ENCODE measurements at regions not wholly inside any gene's neighbourhood (a gene's known extent, or its start where the extent isn't known, plus 50 kb on each side); places are given as distances from the start of the nearest gene placed in this dataset.

DNA sequence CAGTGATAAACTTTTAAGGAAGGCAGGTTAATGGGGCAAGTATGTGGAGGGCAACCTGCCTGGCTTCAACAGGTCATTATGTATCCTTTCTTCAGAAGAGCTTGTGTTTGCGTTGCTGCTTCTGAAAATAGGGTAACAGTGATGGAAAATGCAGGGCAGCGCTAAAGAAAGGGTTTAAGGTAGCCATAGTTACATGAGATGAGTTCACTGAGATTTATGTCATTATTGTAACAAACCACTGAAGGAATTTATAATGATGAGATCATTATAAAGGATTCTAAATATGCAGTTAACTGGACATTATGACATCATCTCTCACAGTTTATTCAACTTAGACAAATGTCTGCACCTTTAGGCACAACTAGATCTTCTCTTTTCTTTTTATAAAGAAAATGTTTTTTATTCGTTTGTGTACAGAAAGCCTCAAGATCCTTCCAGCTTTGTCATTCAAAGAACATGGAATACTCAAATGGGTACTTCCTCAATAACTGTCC is 291.6 kb upstream of the SMARCA2 start:
- Histone ChIP-seq H3K4me1 (ENCODE audit: control insufficient read depth, insufficient read depth, low read length, poor library complexity, severe bottlenecking) (no peaks in the 10 kb centered on the region), H3K36me3 (ENCODE audit: control insufficient read depth, insufficient read depth, low read length) (no peaks in the 10 kb centered on the region), H3K27me3 (replicated peaks; ENCODE audit: control insufficient read depth, insufficient read depth, low read length, poor library complexity, severe bottlenecking) (no peaks in the 10 kb centered on the region), H3K9me3 (ENCODE audit: control insufficient read depth, low read length) (no peaks in the 10 kb centered on the region), H3K27ac (ENCODE audit: insufficient read depth, low read length, poor library complexity, severe bottlenecking) (no peak overlapping the region), H3K4me3 (ENCODE audit: insufficient read depth, low read depth, low read length, poor library complexity, severe bottlenecking) (no peak overlapping the region)
- no peak for DNase-seq

DNA sequence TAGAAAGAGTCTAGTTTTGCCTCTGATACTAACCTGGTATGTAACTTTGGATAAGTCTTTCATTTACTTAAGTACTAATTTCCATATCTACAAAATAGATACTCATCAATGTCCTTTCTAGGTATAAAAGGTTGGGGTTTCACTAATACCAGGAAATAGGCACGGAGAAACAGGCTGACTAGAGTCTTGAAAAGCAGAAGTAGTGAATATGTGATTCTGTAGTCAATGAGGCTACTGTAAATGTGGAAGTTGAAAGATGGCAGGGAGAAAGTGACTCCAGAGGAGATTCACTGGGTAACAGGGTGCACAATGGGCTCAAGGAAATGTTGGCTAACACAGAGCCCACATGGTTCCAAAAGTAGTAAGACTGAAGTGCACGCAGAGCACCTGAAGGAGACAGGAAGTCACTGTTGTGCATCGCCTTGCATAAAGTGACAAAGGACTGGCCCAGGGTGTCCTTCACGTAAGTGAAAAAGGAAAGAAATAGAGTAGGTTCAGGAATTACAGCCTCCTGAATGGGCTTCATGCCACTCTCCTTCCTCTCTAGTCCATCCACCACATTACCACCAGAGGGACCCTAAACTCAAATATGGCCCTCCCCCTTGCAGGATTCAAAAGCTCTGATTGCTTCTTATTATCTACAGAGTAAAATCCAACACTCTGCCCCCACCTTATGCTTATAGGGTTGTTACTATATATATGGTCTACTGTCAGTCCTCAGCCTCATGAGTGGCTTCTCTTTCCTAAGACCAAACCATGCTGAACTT is 288.0 kb upstream of the SMARCA2 start:
- Histone ChIP-seq H3K9me3 (ENCODE audit: control insufficient read depth, low read length) (no peaks in the 10 kb centered on the region), H3K36me3 (ENCODE audit: control insufficient read depth, insufficient read depth, low read length) (no peaks in the 10 kb centered on the region), H3K27ac (ENCODE audit: insufficient read depth, low read length, poor library complexity, severe bottlenecking) (no peak overlapping the region), H3K27me3 (replicated peaks; ENCODE audit: control insufficient read depth, insufficient read depth, low read length, poor library complexity, severe bottlenecking) (no peaks in the 10 kb centered on the region), H3K4me1 (ENCODE audit: control insufficient read depth, insufficient read depth, low read length, poor library complexity, severe bottlenecking) (no peaks in the 10 kb centered on the region), H3K4me3 (ENCODE audit: insufficient read depth, low read depth, low read length, poor library complexity, severe bottlenecking) (no peak overlapping the region)
- DNase-seq, result no peak

- H3K27ac ChIP-seq (ENCODE audit: insufficient read depth, low read length, poor library complexity, severe bottlenecking), result no peak overlapping the region
- no peaks in the 10 kb centered on the region for H3K4me1 ChIP-seq (ENCODE audit: control insufficient read depth, insufficient read depth, low read length, poor library complexity, severe bottlenecking)
- no peaks in the 10 kb centered on the region for H3K9me3 ChIP-seq (ENCODE audit: control insufficient read depth, low read length)
- DNase-seq, result no peak
- no peak overlapping the region for H3K4me3 ChIP-seq (ENCODE audit: insufficient read depth, low read depth, low read length, poor library complexity, severe bottlenecking)
- no peaks in the 10 kb centered on the region for H3K27me3 ChIP-seq (replicated peaks; ENCODE audit: control insufficient read depth, insufficient read depth, low read length, poor library complexity, severe bottlenecking)
- no peaks in the 10 kb centered on the region for H3K36me3 ChIP-seq (ENCODE audit: control insufficient read depth, insufficient read depth, low read length)
Measured at GRCh38 chr9:1729631-1730030, 285.5 kb upstream of the SMARCA2 start.

DNA sequence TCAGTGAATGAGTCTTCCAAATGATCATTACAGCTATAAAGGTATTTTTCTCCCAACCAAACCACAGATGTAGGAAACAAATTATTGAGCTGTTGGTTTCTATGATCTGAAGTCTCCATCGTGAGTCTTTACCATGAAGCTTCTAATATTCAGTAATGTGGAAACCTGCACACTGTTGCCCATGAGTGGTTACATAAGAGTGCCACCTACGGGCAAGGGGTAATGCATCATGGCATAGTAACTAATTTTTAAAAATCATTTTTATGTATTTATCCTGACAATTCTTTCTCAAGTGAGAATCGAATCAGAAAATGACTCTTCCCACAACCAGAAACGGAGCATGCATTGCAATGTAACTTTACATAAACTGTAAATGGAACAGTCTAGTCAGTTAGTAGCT is 282.5 kb upstream of the SMARCA2 start:
- no peaks in the 10 kb centered on the region for H3K36me3 ChIP-seq (ENCODE audit: control insufficient read depth, insufficient read depth, low read length)
- no peak overlapping the region for H3K27ac ChIP-seq (ENCODE audit: insufficient read depth, low read length, poor library complexity, severe bottlenecking)
- H3K9me3 ChIP-seq (ENCODE audit: control insufficient read depth, low read length), result no peaks in the 10 kb centered on the region
- DNase-seq, result no peak
- H3K27me3 ChIP-seq (replicated peaks; ENCODE audit: control insufficient read depth, insufficient read depth, low read length, poor library complexity, severe bottlenecking), result no peaks in the 10 kb centered on the region
- H3K4me1 ChIP-seq (ENCODE audit: control insufficient read depth, insufficient read depth, low read length, poor library complexity, severe bottlenecking), result no peaks in the 10 kb centered on the region
- H3K4me3 ChIP-seq (ENCODE audit: insufficient read depth, low read depth, low read length, poor library complexity, severe bottlenecking), result no peak overlapping the region

DNA sequence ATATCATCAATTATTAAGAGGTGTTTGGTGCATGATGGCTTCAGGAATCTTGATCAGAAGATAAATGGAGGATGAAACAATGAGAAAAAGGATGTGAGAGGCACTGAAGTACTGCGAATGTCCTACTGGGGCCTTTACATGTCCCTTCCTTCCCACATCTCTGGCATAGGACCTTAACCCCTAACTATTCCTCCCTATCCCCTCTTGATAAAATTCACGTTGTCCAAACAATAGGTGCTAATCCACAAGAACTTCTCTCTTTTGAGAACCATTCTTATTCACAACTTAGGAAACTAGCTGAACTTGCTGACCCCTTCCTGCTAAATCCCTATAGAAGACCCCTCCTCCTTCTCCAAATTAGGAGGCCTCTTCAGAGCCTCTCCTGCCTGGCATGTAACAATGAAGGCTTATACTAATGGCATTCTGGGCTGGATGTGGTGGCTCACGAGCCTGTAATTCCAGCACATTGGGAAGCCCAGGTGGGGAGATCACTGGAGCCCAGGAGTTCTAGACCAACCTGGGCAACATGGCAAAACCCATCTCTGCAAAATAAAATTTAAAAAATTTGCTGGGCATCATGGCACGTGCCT is 276.5 kb upstream of the SMARCA2 start:
- H3K4me1 ChIP-seq (ENCODE audit: control insufficient read depth, insufficient read depth, low read length, poor library complexity, severe bottlenecking), result no peaks in the 10 kb centered on the region
- H3K4me3 ChIP-seq (ENCODE audit: insufficient read depth, low read depth, low read length, poor library complexity, severe bottlenecking), result no peak overlapping the region
- no peak for DNase-seq
- no peaks in the 10 kb centered on the region for H3K27me3 ChIP-seq (replicated peaks; ENCODE audit: control insufficient read depth, insufficient read depth, low read length, poor library complexity, severe bottlenecking)
- H3K27ac ChIP-seq (ENCODE audit: insufficient read depth, low read length, poor library complexity, severe bottlenecking), result no peak overlapping the region
- no peaks in the 10 kb centered on the region for H3K9me3 ChIP-seq (ENCODE audit: control insufficient read depth, low read length)
- no peaks in the 10 kb centered on the region for H3K36me3 ChIP-seq (ENCODE audit: control insufficient read depth, insufficient read depth, low read length)

GRCh38 chr9:1743121-1743960 is 271.8 kb upstream of the SMARCA2 start:
- H3K4me1 ChIP-seq (ENCODE audit: control insufficient read depth, insufficient read depth, low read length, poor library complexity, severe bottlenecking), result no peaks in the 10 kb centered on the region
- no peaks in the 10 kb centered on the region for H3K9me3 ChIP-seq (ENCODE audit: control insufficient read depth, low read length)
- no peaks in the 10 kb centered on the region for H3K36me3 ChIP-seq (ENCODE audit: control insufficient read depth, insufficient read depth, low read length)
- no peak overlapping the region for H3K27ac ChIP-seq (ENCODE audit: insufficient read depth, low read length, poor library complexity, severe bottlenecking)
- H3K4me3 ChIP-seq (ENCODE audit: insufficient read depth, low read depth, low read length, poor library complexity, severe bottlenecking), result no peak overlapping the region
- no peak for DNase-seq
- no peaks in the 10 kb centered on the region for H3K27me3 ChIP-seq (replicated peaks; ENCODE audit: control insufficient read depth, insufficient read depth, low read length, poor library complexity, severe bottlenecking)

DNA sequence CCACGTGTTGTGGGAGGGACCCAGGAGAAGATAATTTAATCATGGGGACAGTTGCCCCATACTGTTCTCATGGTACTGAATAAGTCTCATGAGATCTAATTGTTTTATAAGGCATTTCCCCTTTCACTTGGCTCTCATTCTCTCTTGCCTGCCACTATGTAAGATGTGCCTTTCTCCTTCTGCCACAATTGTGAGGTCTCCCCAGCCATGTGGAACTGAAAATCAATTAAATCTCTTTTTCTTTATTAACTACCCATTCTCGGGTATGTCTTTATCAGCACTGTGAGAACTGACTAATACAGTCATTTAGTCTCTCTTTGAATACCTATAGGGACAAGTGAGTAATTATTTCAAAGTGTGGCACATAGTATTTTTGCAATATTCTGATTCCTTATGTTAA is 269.2 kb upstream of the SMARCA2 start:
- Histone ChIP-seq H3K4me3 (ENCODE audit: insufficient read depth, low read depth, low read length, poor library complexity, severe bottlenecking) (no peak overlapping the region), H3K9me3 (ENCODE audit: control insufficient read depth, low read length) (no peaks in the 10 kb centered on the region), H3K27ac (ENCODE audit: insufficient read depth, low read length, poor library complexity, severe bottlenecking) (no peak overlapping the region), H3K27me3 (replicated peaks; ENCODE audit: control insufficient read depth, insufficient read depth, low read length, poor library complexity, severe bottlenecking) (no peaks in the 10 kb centered on the region), H3K4me1 (ENCODE audit: control insufficient read depth, insufficient read depth, low read length, poor library complexity, severe bottlenecking) (no peaks in the 10 kb centered on the region), H3K36me3 (ENCODE audit: control insufficient read depth, insufficient read depth, low read length) (no peaks in the 10 kb centered on the region)
- no peak for DNase-seq

- Histone ChIP-seq H3K27ac (ENCODE audit: insufficient read depth, low read length, poor library complexity, severe bottlenecking) (no peak overlapping the region), H3K4me1 (ENCODE audit: control insufficient read depth, insufficient read depth, low read length, poor library complexity, severe bottlenecking) (no peaks in the 10 kb centered on the region), H3K9me3 (ENCODE audit: control insufficient read depth, low read length) (no peaks in the 10 kb centered on the region), H3K27me3 (replicated peaks; ENCODE audit: control insufficient read depth, insufficient read depth, low read length, poor library complexity, severe bottlenecking) (no peaks in the 10 kb centered on the region), H3K4me3 (ENCODE audit: insufficient read depth, low read depth, low read length, poor library complexity, severe bottlenecking) (no peak overlapping the region), H3K36me3 (ENCODE audit: control insufficient read depth, insufficient read depth, low read length) (no peaks in the 10 kb centered on the region)
- no peak for DNase-seq
Measured at GRCh38 chr9:1747417-1747967, 267.7 kb upstream of the SMARCA2 start.

DNA sequence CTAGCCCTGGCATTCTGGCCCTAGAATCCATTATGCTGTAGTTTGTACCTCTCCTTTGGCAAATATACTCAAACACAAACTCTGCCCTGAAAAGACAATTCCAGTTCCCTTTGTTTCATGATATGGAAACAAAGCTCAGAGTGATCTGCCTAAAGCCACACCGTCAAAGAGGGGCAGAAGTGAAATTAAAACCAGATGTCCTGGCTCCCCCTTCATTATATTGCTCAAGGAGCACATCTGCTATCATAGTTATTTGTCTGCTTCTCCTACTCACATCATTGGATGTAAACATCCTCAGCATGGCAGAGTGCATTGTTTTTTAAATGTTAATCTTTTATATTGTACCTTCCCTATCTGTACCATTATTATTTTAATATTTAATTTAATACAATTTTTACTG is 266.7 kb upstream of the SMARCA2 start:
- Histone ChIP-seq H3K9me3 (ENCODE audit: control insufficient read depth, low read length) (no peaks in the 10 kb centered on the region), H3K27ac (ENCODE audit: insufficient read depth, low read length, poor library complexity, severe bottlenecking) (no peak overlapping the region), H3K4me3 (ENCODE audit: insufficient read depth, low read depth, low read length, poor library complexity, severe bottlenecking) (no peak overlapping the region), H3K36me3 (ENCODE audit: control insufficient read depth, insufficient read depth, low read length) (no peaks in the 10 kb centered on the region), H3K4me1 (ENCODE audit: control insufficient read depth, insufficient read depth, low read length, poor library complexity, severe bottlenecking) (no peaks in the 10 kb centered on the region), H3K27me3 (replicated peaks; ENCODE audit: control insufficient read depth, insufficient read depth, low read length, poor library complexity, severe bottlenecking) (no peaks in the 10 kb centered on the region)
- DNase-seq, result no peak
